ENCODE measurements at regions not wholly inside any gene's neighbourhood (a gene's known extent, or its start where the extent isn't known, plus 50 kb on each side); places are given as distances from the start of the nearest gene placed in this dataset.
A peak's percentile ranks its signal among the peaks of the same experiment; 100 is the strongest.

DNA sequence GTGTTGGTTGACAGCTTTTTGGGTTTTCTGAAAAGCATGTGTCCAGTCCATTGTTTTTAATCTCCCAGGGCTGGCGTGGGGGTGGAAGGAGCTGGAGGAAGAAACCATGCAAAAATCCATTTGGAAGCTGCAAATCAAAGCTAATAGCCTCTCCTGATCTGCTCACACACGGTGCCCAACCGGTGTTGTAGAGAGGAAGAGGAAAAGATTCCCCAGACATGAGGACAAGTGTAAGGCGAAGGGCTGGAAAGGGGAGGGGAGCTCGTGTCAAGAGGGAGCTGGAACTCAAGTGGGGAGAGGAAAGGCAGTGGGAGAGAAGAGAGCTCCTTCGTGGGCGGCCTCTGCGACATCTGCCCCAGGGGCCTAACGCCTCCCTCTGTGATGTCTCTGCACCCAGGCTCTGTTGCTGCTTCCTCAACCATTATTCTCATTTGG, 112.3 kb upstream of the IRF2BP2 start:
- Mint-ChIP-seq H3K4me3 (peak overlapping the region in 2 of 5 donors; percentile 7 to 45), H3K36me3 (no peaks in the 10 kb centered on the region), H3K4me1 (peaks cover 41% of the 10 kb centered on the region in 2 donors), H3K9me3 (no peaks in the 10 kb centered on the region), H3K27ac (peak overlapping the region in 4 of 6 donors; percentile 55 to 94 (median 80)), H3K27me3 (ENCODE audit: low read depth in 3 of 3) (peaks cover 8 to 12% (median 10%) of the 10 kb centered on the region in 3 donors)
- DNase-seq = no peak

DNA sequence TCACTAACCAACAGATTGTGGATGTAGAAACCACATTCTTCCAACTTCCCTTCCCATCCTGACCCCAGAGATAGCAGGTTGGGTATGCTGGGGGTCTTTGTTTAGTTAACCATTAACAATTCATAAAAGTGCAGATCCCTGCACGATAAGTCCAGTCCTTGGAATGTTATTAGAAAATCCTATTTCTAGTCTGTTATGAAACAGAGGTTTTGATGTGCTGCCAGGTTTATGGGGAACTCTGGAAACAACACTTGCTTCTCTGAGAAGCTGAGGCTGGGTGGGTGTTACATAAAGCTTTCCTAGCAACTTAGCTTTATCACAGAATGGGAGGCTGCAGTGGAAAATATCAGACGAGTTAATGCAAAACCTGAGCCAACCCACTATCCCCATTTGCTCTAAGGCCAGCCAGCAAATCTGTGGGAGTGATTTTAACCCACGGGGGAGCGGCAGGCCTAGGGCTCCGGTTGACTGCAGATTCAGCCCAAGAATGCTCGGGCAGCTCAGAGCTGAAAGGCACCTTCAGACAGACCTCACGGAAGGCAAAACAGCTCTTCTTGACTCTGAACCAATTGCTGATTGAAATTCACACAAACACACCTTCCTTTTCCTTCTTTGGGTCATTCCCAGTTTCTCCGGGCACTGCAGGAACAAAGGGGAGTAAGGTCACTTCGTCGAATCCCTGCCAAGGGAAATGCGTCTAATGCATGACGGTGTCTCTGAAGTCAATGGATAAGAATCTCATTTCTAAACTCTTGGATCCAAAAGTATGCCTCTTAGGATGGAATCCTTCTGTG, 111.7 kb upstream of the IRF2BP2 start:
- H3K4me3 Mint-ChIP-seq = peak overlapping the region in 1 of 5 donors; percentile 45
- peaks cover 8 to 12% (median 10%) of the 10 kb centered on the region in 3 donors for H3K27me3 Mint-ChIP-seq (ENCODE audit: low read depth in 3 of 3)
- no peaks in the 10 kb centered on the region for H3K36me3 Mint-ChIP-seq
- no peaks in the 10 kb centered on the region for H3K9me3 Mint-ChIP-seq
- DNase-seq = no peak
- H3K4me1 Mint-ChIP-seq = peaks cover 38 to 41% of the 10 kb centered on the region in 2 donors
- H3K27ac Mint-ChIP-seq = peak overlapping the region in 3 of 6 donors; percentile 27 to 81 (median 53)

DNA sequence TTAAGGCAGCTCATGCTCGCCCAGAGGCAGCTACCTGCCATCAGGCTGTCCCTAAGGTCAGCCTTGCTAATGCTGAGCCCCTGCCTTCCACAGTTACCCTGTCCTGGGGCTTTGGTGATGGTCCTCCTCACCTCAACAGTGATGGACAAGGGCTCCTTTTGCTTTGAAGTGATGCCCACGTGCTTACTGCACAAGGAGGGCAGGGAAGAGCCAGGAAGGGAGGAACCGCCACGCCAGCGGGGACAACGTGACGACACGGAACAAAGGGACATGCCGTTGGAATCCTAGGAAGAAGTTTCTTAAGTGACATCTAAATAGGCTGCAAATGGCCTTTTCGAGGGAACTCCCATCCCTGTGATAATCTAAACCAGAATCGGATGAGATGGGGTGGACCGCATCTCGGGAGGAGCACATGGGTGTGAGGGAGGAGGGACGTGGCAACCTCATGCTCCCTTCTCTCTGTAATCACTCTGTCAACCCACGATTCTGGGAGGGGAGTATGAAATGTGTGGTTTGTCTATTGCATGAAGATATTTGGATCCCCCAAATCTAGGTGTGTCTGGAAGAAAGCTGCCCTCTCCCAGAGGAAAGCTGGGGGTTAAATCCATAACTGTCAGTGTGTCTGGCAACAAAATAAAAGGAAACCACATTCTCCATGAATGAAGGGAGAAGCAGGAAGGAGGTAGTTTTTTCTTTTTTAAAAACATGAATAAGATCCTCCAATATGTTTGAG, 110.9 kb upstream of the IRF2BP2 start:
- Mint-ChIP-seq H3K36me3 (no peaks in the 10 kb centered on the region), H3K4me1 (peaks cover 35 to 39% of the 10 kb centered on the region in 2 donors), H3K27me3 (ENCODE audit: low read depth in 3 of 3) (peaks cover 8 to 12% (median 10%) of the 10 kb centered on the region in 3 donors), H3K4me3 (peak overlapping the region in 1 of 5 donors; percentile 16), H3K27ac (peak overlapping the region in 3 of 6 donors; percentile 5 to 58 (median 13)), H3K9me3 (no peaks in the 10 kb centered on the region)
- no peak for DNase-seq

DNA sequence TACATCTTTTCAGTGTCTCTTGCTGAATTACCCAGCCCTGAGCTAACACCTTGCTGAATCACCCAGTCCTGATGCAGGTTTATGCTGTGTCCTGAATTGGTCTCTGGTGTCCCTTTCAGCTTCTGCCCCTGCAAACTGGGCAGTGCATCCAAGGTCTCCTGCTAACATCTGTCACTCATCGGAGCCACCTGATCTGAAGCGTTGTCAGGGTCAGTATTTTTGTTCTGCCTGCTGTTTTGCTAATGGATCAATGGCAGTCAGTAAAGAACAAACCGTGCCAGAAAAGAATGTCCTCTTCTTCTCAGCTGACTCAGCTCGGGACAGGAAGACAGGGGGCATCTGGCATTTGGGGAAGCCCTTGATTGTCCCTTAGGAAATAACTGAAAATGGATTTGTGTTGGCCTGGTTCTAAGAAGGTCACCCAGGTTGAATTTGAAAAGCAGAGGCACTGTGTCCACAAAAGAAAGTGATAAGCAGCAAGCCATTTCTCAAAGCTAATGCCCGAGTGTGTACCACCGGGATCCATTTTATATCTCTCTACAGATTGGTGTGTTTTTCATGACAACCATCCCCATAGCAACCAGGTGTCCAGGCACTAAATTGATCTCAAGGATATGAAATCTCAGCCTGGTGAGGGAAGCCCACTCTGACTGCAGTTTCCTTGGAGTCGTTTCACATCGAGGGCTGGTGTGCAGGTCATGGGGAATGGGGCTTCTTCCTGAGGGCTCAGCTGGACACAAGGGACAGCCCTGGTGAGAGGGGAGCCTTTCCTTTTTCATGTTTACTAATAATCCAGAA, 109.7 kb upstream of the IRF2BP2 start:
- DNase-seq = no peak
- Mint-ChIP-seq H3K36me3 (no peaks in the 10 kb centered on the region), H3K4me3 (no peak overlapping the region), H3K27ac (no peak overlapping the region), H3K27me3 (ENCODE audit: low read depth in 3 of 3) (peaks cover 8 to 12% (median 10%) of the 10 kb centered on the region in 3 donors), H3K9me3 (no peaks in the 10 kb centered on the region), H3K4me1 (peaks cover 23 to 27% of the 10 kb centered on the region in 2 donors)

DNA sequence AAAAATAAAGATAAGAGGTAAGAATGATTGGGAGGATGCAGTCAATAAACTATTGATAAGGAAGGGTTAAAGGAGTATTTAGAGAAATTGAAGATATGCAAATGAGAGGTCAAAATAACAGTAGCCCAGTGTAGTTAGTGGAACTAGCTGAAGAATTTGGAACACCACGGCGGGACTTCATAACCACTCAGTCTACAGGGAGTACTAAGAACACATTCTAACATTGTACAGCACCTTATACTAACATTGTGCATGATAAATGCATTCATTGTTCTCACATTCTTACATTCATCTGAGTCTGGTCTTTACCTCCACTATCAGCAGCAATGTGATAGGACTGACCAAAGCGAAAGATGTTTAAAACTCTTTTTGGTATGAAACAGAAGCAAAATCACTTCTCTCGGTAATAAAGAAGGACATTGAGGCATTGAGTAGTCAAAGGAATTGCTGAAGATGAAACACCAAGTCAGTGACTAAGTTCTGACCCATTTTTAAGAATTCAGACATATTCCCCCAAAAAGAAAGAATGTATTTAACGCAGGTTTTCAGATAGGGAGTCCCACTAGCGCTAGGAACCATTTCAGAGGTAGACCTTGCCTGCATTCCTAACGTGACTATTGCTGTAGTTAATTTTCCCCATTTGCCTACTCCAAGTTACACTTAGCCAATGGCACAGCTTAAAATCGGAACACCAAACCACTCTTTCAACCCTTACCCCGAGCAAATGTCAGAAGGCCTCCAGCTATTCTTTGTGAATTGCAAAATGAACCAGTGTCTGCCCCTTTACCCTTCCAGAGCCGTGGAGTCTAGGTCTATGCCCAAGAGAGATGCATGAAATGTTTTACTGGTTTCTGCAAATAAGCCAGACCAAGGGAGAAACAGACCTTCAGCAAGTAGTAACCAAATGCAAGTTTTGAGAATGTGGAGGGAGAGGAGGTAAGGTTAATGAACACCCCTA, 108.8 kb upstream of the IRF2BP2 start:
- no peak overlapping the region for H3K4me3 Mint-ChIP-seq
- H3K9me3 Mint-ChIP-seq = no peaks in the 10 kb centered on the region
- H3K27ac Mint-ChIP-seq = peak overlapping the region in 1 of 6 donors; percentile 25
- peaks cover 14 to 18% of the 10 kb centered on the region in 2 donors for H3K4me1 Mint-ChIP-seq
- H3K27me3 Mint-ChIP-seq (ENCODE audit: low read depth in 3 of 3) = peaks cover 4% of the 10 kb centered on the region in 3 donors
- H3K36me3 Mint-ChIP-seq = no peaks in the 10 kb centered on the region
- no peak for DNase-seq

DNA sequence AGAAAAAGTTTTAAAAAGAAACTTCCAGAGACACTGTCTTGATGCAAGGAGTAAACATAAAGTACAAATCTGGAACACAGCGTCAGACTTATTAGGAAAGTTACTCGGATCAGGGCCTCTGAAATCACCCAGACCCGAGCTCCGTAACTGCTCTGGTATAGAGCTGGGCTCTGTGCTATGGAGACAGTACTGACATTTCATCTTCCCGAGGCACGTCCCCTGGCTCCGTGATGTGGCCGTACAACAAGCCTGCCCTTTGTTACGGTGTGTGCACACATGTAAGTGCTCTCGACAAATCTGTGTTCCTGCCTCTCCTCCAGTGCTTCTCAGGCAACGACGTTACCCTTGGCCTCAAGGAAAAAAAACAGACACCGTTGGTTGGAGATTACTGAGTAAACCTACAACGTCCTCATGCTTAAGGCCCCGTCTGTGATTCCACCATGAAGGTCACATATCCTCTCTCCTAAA, 107.0 kb upstream of the IRF2BP2 start:
- Mint-ChIP-seq H3K4me3 (no peak overlapping the region), H3K4me1 (peaks cover 0 to under 1% of the 10 kb centered on the region in 2 donors), H3K36me3 (no peaks in the 10 kb centered on the region), H3K27me3 (ENCODE audit: low read depth in 3 of 3) (peaks cover 0 to 1% (median 0%) of the 10 kb centered on the region in 3 donors), H3K9me3 (no peaks in the 10 kb centered on the region), H3K27ac (no peak overlapping the region)
- no peak for DNase-seq

DNA sequence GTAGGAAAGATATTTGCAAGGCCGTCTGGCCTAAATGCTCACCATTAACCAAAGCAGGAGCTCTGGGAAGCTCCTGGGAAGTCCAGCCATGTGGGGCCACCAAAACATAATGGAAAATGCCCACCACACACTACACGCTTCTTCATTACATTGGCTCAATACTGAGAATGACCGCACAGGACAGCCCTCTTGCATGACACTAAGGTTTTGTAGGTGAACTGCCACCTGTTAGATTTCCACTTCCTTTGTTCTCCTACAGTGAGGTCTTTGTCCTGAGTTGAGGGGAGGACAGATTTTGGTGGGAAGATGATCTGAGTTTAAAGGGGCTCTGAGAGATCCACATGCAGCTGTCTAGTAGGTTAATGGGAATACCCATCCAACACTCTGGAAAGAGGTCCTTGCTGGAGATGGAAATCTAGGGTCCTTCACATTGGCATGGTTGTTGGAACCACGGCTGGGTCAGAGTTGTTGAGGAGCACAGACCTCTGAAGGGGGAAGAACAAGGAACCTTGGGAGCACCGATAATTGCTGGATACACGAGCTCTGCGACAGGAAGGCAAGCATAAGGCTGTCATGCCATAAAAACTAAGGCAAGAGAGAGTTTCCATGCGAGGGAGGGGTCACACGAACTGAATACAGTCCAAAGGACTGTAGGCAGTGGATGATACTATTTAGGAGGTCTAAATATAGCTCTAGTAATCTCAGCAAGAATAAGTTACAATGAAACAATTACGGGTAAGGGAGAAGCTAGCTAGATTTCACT, 105.5 kb upstream of the IRF2BP2 start:
- Mint-ChIP-seq H3K36me3 (no peaks in the 10 kb centered on the region), H3K9me3 (no peaks in the 10 kb centered on the region), H3K27me3 (ENCODE audit: low read depth in 3 of 3) (peaks cover 0 to 1% (median 0%) of the 10 kb centered on the region in 3 donors), H3K27ac (no peak overlapping the region), H3K4me1 (no peaks in the 10 kb centered on the region), H3K4me3 (no peak overlapping the region)
- no peak for DNase-seq

DNA sequence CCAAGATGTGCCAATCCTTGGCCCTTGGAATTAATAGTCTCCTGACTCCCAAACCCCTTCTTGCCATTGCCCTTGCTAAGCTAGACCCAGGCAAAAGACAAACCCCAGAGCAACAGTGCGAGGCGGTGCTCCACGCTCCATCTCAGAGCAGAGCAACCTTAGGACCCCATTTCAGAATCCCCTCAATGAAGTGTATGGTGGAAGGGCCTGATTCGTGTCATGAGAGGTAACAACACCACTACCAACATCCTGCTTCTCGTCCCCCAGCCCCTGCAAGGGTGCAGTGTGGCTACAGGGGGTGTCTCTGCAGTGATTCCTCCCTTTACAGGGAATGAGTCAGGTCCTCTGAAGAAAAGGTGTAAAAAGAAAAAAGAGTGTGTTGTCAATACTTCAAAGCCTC, 103.9 kb upstream of the IRF2BP2 start:
- no peak overlapping the region for H3K4me3 Mint-ChIP-seq
- H3K27ac Mint-ChIP-seq = no peak overlapping the region
- peaks cover 4% of the 10 kb centered on the region in 2 donors for H3K4me1 Mint-ChIP-seq
- peaks cover 0 to 4% (median 0%) of the 10 kb centered on the region in 3 donors for H3K36me3 Mint-ChIP-seq
- H3K9me3 Mint-ChIP-seq = no peaks in the 10 kb centered on the region
- no peak for DNase-seq
- H3K27me3 Mint-ChIP-seq (ENCODE audit: low read depth in 3 of 3) = peaks cover 0 to 2% (median 1%) of the 10 kb centered on the region in 3 donors

DNA sequence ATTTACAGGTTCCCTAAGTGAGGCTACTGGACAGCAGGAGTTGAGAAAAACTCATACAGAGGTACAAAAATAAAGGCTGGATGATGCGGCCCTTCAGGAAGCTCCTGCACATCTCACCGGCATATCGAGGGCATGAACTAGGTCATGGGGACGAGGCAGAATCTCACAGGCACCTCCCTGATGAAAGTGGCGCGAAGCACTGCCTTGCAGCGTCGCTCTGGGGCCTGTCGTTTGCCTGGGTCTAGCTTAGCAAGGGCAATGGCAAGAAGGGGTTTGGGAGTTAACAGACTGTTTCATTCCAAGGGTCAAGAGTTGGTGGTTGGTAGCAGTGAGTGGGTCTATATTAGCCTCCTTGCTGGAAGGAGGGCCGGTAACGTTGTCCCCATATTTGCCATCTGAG, 103.5 kb upstream of the IRF2BP2 start:
- Mint-ChIP-seq H3K9me3 (no peaks in the 10 kb centered on the region), H3K27me3 (ENCODE audit: low read depth in 3 of 3) (peaks cover 0 to 2% (median 1%) of the 10 kb centered on the region in 3 donors), H3K4me3 (no peak overlapping the region), H3K4me1 (peaks cover 9% of the 10 kb centered on the region in 2 donors), H3K27ac (no peak overlapping the region), H3K36me3 (peaks cover 0 to 7% (median 0%) of the 10 kb centered on the region in 3 donors)
- no peak for DNase-seq

DNA sequence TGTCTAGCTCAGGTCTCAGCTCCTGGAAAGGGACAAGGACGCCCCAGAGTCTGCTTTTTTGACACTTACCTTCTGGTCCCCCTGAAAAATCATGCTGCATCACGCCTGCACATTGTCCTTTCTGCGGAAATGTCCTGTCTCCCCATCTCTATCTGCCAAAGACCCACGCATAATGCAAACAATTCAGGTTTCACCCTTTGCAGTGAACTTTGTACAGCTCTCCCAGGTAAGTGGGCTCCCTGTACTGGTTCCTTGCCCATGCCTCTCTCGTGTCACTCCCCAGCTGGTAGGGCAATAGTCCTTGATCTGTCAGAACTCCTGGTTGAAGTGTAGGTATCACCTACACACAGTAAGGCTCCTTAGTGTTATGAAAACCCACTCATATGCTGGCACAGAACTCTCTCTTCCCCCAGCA, 102.9 kb upstream of the IRF2BP2 start:
- Mint-ChIP-seq H3K27ac (no peak overlapping the region), H3K4me1 (peaks cover 13 to 14% of the 10 kb centered on the region in 2 donors), H3K4me3 (no peak overlapping the region), H3K27me3 (ENCODE audit: low read depth in 3 of 3) (peaks cover 0 to 2% (median 0%) of the 10 kb centered on the region in 3 donors), H3K36me3 (peaks cover 0 to 7% (median 0%) of the 10 kb centered on the region in 3 donors), H3K9me3 (no peaks in the 10 kb centered on the region)
- DNase-seq = no peak

DNA sequence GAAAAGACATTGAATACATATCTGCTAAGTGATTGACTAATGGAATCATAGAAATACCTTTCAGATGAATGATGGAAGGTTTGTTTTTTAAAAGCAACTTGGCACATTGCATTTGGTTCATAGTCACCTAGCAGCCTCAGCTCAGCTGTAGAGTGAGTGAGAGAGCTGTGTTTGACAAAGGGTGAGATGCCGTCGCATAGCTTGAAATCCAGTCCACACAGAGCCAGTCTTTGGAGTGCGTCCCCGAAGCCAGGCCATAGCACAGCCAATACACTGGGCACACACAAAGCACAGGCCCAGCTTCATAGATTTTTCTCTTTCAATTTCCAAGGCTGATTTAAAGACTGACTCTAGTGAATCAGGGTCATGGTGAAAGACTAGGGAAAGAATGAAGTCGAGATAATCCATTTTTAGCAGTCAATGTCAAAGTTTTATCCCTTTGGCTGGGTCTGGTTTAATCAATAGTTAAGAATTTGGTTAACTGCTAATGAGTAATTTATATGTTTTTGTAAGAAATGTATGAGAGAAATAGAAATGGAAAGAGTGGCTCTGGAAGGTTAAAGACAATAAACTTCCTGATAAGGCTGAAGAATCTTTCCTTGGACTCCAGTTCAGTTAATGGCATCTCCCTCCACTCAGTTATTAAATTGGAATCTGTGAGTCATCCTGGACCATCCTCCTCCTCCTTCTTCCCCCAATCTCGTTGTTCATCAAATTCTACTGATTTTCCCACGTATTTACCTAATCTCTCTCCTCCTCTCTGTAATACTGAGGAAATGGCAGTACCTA, 101.2 kb upstream of the IRF2BP2 start:
- peaks cover 15 to 16% of the 10 kb centered on the region in 2 donors for H3K4me1 Mint-ChIP-seq
- H3K27me3 Mint-ChIP-seq (ENCODE audit: low read depth in 3 of 3) = peaks cover 0 to 2% (median 0%) of the 10 kb centered on the region in 3 donors
- no peak overlapping the region for H3K4me3 Mint-ChIP-seq
- peaks cover 0 to 7% (median 0%) of the 10 kb centered on the region in 3 donors for H3K36me3 Mint-ChIP-seq
- no peaks in the 10 kb centered on the region for H3K9me3 Mint-ChIP-seq
- no peak overlapping the region for H3K27ac Mint-ChIP-seq
- no peak for DNase-seq
